GM12873 (cell line): ENCODE measurements at regions not wholly inside any gene's neighbourhood (a gene's known extent, or its start where the extent isn't known, plus 50 kb on each side); places are given as distances from the start of the nearest gene placed in this dataset.

ENCODE experiments used
- TF ChIP-seq, protein P1 (sequence below): IDR thresholded peaks from 2 replicates; pipeline ENCODE4 v1.5.1; 2012; ENCODE audit warnings: low read depth, mild to moderate bottlenecking, moderate library complexity, low read length, control low read depth; ENCODE audit not compliant: insufficient read depth; ENCODE audit errors: missing control alignments

- TF ChIP-seq, protein P1, sequence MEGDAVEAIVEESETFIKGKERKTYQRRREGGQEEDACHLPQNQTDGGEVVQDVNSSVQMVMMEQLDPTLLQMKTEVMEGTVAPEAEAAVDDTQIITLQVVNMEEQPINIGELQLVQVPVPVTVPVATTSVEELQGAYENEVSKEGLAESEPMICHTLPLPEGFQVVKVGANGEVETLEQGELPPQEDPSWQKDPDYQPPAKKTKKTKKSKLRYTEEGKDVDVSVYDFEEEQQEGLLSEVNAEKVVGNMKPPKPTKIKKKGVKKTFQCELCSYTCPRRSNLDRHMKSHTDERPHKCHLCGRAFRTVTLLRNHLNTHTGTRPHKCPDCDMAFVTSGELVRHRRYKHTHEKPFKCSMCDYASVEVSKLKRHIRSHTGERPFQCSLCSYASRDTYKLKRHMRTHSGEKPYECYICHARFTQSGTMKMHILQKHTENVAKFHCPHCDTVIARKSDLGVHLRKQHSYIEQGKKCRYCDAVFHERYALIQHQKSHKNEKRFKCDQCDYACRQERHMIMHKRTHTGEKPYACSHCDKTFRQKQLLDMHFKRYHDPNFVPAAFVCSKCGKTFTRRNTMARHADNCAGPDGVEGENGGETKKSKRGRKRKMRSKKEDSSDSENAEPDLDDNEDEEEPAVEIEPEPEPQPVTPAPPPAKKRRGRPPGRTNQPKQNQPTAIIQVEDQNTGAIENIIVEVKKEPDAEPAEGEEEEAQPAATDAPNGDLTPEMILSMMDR, result no peak
Observed at GRCh38 chr3:87332789-87333188, 56.4 kb upstream of the POU1F1 start.

- TF ChIP-seq, protein P1, result no peak
Observed at GRCh38 chr3:87329065-87329464, 52.7 kb upstream of the POU1F1 start.
